ENCODE measurements at regions not wholly inside any gene's neighbourhood (a gene's known extent, or its start where the extent isn't known, plus 50 kb on each side); places are given as distances from the start of the nearest gene placed in this dataset.

- DNase-seq (ENCODE audit: extremely low spot score, insufficient read length, low read depth) (no peak), FAIRE-seq (no peak)
Measured at GRCh38 chr1:239031310-239031709, 355.1 kb upstream of the CHRM3 start.

DNA sequence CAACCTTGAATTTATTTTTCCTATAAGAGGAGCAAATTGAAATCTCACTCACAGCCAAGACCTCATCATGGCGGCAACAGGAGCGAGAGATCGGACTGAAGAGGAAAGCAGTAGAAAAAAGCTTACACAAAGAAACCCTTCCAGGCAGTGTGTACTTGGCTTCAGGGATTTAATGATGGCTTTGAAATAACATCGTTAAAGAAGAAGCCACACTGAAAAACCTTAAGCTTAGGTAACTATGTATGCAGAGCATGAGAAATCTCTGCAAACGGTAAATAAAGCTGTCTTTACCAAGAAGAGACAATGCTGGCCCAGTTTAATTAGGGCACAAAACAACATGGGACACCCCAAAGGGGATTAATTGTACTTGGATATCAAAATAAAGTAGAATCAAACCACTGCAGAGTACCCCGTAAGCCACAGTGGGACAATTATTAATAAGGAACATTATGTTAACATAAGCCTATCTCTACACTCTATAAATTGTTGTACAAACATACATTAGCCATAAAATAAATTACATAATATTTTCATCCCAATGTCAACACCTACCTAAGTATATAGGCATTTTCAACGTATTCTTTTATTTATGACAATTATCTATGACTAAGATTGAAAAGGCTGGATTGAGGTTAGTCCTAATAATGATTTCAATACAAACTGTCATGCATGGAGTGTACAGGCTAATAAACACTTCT is 360.2 kb upstream of the CHRM3 start:
- no peak for DNase-seq (ENCODE audit: extremely low spot score, insufficient read length, low read depth)
- FAIRE-seq: no peak

DNA sequence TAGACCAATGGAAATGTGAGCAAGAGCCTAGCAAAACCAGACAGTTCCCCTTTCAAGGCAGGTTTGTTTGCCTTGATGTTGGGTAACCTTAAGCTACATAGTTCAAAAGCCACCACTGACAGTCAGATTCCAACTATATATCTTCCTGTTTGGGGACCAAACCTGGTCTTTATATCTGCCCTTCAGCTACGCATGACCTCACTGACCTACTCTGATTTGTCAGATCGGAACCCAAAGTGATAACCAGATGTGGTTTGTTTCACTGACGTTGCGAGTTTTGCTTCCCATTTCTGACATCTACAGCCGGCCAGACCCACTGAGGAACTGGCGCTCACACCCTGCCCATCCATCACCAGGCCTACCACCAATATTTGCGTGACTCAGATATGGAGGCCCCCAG is 361.1 kb upstream of the CHRM3 start:
- FAIRE-seq: no peak
- no peak for DNase-seq (ENCODE audit: extremely low spot score, insufficient read length, low read depth)

DNA sequence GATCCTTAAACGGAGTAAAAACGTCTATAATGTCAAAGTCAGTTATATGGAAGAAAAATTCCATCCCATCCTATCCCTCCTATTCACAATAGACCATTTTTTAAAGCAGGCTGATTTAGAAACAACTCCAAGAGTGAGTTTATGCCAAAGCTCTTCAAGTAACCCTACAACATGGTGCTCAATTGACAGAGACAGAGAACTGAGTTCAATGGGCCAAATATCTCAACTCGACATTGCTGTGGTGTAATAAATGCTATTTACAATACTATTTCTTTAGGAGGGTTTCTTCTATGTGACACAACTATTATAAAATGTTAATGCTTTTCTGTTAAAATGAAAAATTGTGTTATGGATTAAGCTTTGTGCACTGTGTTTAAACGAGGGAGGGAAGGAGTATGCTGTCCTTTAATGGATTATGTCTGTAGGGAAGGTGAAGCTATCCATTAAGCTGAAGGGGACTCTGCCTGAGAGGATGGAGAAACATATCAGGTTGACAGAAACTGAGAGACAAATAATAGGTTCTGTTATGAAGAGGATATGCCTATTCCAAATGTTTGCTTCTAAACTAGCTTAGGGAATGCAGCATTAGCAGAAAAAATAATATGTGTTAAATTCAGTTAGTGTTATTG is 362.5 kb upstream of the CHRM3 start:
- no peak for DNase-seq (ENCODE audit: extremely low spot score, insufficient read length, low read depth)
- no peak for FAIRE-seq

DNA sequence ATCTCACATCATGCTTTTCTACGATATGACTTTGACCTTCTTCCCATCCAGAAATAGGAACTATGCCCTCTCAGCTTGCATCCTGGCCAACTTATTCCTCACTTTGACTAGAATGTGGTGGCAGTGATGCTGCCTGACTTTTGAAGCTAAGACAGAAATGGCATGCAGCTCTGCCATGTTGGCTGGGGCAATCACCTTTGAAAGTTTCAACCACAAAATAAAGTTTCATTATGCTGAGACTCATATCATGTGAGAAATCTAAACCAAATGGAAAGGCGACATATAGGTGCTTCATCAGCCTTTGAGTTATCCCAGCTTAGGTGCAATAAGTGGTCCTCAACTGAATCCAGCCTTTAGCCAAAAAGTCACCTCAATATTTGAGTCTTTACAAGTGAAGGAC is 370.0 kb upstream of the CHRM3 start:
- no peak for FAIRE-seq
- no peak for DNase-seq (ENCODE audit: extremely low spot score, insufficient read length, low read depth)

DNA sequence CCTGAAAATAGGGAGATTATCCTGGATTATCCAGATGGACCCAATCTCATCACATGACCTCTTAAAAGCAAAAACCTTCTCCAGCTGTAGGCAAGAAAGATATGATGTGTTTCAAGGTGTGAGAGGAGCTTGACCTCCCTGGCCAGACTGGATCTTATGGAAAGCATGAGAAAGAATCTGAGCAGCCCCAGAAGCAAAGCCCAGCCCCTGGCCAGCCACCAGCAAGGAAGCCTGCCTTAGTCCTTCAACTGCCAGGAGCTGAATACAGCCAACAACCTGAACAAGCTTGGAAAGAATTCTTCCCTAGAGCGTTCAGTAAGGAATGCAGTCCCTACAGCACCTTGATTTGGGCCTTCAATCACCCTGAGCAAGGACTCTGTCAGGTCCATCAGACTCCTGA is 375.0 kb upstream of the CHRM3 start:
- FAIRE-seq (no peak), DNase-seq (ENCODE audit: extremely low spot score, insufficient read length, low read depth) (no peak)

DNA sequence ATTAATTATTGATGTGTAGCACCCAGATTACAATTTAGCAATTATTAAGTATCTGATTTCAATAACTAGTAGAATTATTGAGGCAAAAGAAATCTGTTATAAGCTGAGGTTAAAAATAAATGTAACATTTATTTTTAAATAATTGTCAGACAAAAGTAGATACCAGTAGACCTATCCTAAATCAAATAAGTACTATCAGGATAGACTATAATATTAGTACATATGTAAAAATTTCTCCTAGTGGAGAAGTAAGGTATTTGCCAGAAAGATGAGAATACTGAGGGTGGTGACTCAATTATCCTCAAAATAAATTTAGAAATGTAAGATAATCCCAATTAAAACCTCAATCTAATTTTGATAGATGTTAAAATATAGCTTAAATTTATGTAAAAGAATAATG is 377.8 kb upstream of the CHRM3 start:
- DNase-seq (ENCODE audit: extremely low spot score, insufficient read length, low read depth) (no peak), FAIRE-seq (no peak)

- DNase-seq (ENCODE audit: extremely low spot score, insufficient read length, low read depth): no peak
- no peak for FAIRE-seq
Measured at GRCh38 chr1:239006276-239006675, 380.1 kb upstream of the CHRM3 start.

DNA sequence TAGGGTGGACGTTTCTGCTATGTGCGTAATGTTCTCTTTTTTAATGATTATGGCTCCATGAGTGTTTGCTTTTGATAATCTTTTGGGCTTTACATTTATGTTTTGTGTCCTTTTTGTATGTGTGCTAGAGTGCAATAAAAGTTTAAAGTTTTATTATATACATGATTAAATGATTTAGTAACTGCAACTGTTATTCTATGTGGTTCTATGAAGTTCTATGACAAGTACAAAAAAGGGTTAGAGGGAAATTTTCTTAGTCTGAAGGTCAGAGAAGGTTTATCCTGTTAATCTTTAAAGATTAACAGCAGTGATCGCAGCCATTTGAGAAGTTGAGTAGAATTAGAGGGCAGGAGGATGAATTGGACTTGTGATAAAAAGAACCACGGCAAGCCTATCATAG is 386.4 kb upstream of the CHRM3 start:
- FAIRE-seq (no peak), DNase-seq (ENCODE audit: extremely low spot score, insufficient read length, low read depth) (no peak)

- FAIRE-seq (no peak), DNase-seq (ENCODE audit: extremely low spot score, insufficient read length, low read depth) (no peak)
Measured at GRCh38 chr1:238998577-238998976, 387.8 kb upstream of the CHRM3 start.

- DNase-seq (ENCODE audit: extremely low spot score, insufficient read length, low read depth): no peak
- FAIRE-seq: no peak
Measured at GRCh38 chr1:238991765-238992495, 394.4 kb upstream of the CHRM3 start.

- DNase-seq (ENCODE audit: extremely low spot score, insufficient read length, low read depth): no peak
- FAIRE-seq: no peak
Measured at GRCh38 chr1:238985312-238985711, 401.1 kb upstream of the CHRM3 start.

- DNase-seq (ENCODE audit: extremely low spot score, insufficient read length, low read depth) (no peak), FAIRE-seq (no peak)
Measured at GRCh38 chr1:238982736-238983135, 403.6 kb upstream of the CHRM3 start.

- FAIRE-seq: no peak
- no peak for DNase-seq (ENCODE audit: extremely low spot score, insufficient read length, low read depth)
Measured at GRCh38 chr1:238981317-238981933, 404.9 kb upstream of the CHRM3 start.

DNA sequence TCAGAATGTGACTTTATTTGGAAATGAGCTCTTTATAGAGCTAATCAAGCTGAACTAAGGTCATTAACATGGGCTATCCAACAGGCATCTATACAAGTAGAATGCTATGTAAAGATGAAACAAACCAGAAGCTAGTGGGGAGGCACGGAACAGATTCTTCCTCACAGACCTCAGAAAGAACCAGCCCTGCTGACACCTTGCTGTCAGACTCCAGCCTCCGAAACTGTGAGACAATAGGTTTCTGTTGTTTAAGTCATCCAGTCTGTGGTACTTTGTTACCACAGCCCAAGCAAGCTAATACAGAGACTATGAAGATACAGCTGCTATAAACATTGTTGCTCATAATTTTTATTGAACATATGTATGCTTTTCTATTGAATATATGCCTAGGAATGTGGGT is 406.3 kb upstream of the CHRM3 start:
- no peak for FAIRE-seq
- DNase-seq (ENCODE audit: extremely low spot score, insufficient read length, low read depth): no peak

DNA sequence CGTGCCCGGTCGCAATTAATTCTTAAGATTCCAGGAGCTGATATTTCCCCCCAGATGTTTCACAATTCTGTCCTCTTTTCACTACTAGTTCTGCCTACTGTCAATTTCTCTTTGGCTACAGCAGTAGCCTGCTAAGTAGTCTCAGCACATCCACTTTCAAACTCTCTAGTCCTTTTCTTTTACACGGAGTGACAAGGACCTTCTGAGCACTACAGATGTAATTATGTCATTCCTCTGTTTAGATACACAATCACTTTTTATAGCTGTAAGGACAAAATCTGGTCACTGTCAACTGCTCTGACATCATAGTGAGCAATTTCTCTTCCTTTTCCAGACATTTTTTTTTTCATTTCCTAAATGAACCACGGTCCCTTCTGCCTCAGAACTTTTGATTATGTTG is 421.7 kb upstream of the CHRM3 start:
- DNase-seq (ENCODE audit: extremely low spot score, insufficient read length, low read depth) (no peak), FAIRE-seq (no peak)

- no peak for DNase-seq (ENCODE audit: extremely low spot score, insufficient read length, low read depth)
- FAIRE-seq: no peak
Measured at GRCh38 chr1:238962941-238963340, 423.4 kb upstream of the CHRM3 start.

- FAIRE-seq: no peak
- DNase-seq (ENCODE audit: extremely low spot score, insufficient read length, low read depth): no peak
Measured at GRCh38 chr1:238961790-238962189, 424.6 kb upstream of the CHRM3 start.

- FAIRE-seq (no peak), DNase-seq (ENCODE audit: extremely low spot score, insufficient read length, low read depth) (no peak)
Measured at GRCh38 chr1:238960071-238960470, 426.3 kb upstream of the CHRM3 start.

DNA sequence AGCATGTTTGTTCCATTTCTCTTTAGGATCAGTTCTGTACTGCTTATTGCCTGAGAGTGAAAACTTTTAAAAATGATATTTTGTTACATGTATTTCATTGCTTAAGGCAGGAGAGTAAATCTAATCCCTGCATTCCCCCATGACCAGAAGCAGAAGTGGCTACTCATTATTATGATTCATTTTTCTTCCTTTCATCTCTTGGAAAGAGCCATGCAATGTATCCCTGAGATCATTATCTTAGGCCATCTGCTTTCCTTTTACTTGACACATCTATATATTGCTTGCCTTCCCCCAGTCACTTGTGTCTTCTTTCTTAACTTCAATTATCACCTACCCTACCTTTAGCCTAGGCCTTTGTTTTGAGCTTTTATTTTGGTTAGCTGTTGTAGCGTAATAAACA is 430.4 kb upstream of the CHRM3 start:
- no peak for DNase-seq (ENCODE audit: extremely low spot score, insufficient read length, low read depth)
- no peak for FAIRE-seq

DNA sequence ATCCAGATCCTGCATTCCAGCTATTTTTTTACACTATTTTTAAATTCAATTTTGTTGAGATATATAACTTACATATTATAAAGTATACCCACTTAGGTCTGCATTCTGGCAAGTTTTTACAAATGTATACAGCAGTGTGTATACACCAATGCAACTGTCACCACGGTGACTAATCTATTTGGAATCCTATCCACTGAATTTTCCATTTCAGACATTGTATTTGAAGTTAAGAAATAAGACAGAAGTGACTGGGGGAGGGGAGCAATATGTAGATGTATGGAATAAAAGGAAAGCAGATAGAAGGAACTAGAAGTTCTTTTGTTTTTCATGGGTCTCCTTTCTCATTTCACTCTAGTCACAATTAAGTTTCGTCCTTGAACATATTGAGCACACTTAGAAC is 431.5 kb upstream of the CHRM3 start:
- no peak for FAIRE-seq

More for the DNA sequence above, 431.5 kb upstream of the CHRM3 start:
- DNase-seq (ENCODE audit: extremely low spot score, insufficient read length, low read depth): no peak

Measured in GM18507 (cell line).